KOPT-K1 (cell line): ENCODE measurements at regions not wholly inside any gene's neighbourhood (a gene's known extent, or its start where the extent isn't known, plus 50 kb on each side); places are given as distances from the start of the nearest gene placed in this dataset.

Experiments used
- H3K27ac ChIP-seq: fragments of 200-600 bp; sonication (generic); 2 replicates; pipeline ENCODE4 v1.5.1; 2016; ENCODE audit warnings: antibody characterized with exemption, mild to moderate bottlenecking, low read depth, low read length; ENCODE audit not compliant: poor library complexity, severe bottlenecking
- H3K36me3 ChIP-seq: fragments of 200-600 bp; sonication (generic); 2 replicates; pipeline ENCODE4 v1.5.1; 2017; ENCODE audit warnings: antibody characterized with exemption, mild to moderate bottlenecking, low read length, moderate library complexity; ENCODE audit not compliant: insufficient read depth
- H3K9me3 ChIP-seq: fragments of 200-600 bp; sonication (generic); 2 replicates; pipeline ENCODE4 v1.5.1; 2017; ENCODE audit warnings: antibody characterized with exemption, low read length, mild to moderate bottlenecking; ENCODE audit not compliant: insufficient read depth, poor library complexity, severe bottlenecking

GRCh38 chr1:234885601-234886000, 243.0 kb downstream of the TOMM20 start:
- H3K36me3 ChIP-seq: no peaks in the 10 kb centered on the region
- H3K9me3 ChIP-seq: no peaks in the 10 kb centered on the region
- no peak overlapping the region for H3K27ac ChIP-seq

GRCh38 chr1:234884701-234885100, 243.9 kb downstream of the TOMM20 start:
- no peaks in the 10 kb centered on the region for H3K9me3 ChIP-seq
- no peak overlapping the region for H3K27ac ChIP-seq
- no peaks in the 10 kb centered on the region for H3K36me3 ChIP-seq

- Histone ChIP-seq H3K9me3 (no peaks in the 10 kb centered on the region), H3K36me3 (no peaks in the 10 kb centered on the region), H3K27ac (no peak overlapping the region)
Measured at GRCh38 chr1:234884006-234884405, 244.6 kb downstream of the TOMM20 start.

GRCh38 chr1:234882898-234883297, 245.7 kb downstream of the TOMM20 start:
- Histone ChIP-seq H3K9me3 (no peaks in the 10 kb centered on the region), H3K27ac (peak overlapping the region; percentile 10), H3K36me3 (no peaks in the 10 kb centered on the region)

- peak overlapping the region; percentile 10 for H3K27ac ChIP-seq
- no peaks in the 10 kb centered on the region for H3K9me3 ChIP-seq
- no peaks in the 10 kb centered on the region for H3K36me3 ChIP-seq
Measured at GRCh38 chr1:234881893-234882771, 246.5 kb downstream of the TOMM20 start.

- Histone ChIP-seq H3K27ac (peak overlapping the region; percentile 40), H3K9me3 (no peaks in the 10 kb centered on the region), H3K36me3 (no peaks in the 10 kb centered on the region)
Measured at GRCh38 chr1:234879147-234880080, 249.2 kb downstream of the TOMM20 start.

- no peak overlapping the region for H3K27ac ChIP-seq
- no peaks in the 10 kb centered on the region for H3K9me3 ChIP-seq
- H3K36me3 ChIP-seq: no peaks in the 10 kb centered on the region
Measured at GRCh38 chr1:234878288-234878687, 250.3 kb downstream of the TOMM20 start.

- H3K9me3 ChIP-seq: no peaks in the 10 kb centered on the region
- no peak overlapping the region for H3K27ac ChIP-seq
- no peaks in the 10 kb centered on the region for H3K36me3 ChIP-seq
Measured at GRCh38 chr1:234877761-234878160, 250.9 kb downstream of the TOMM20 start.

- H3K9me3 ChIP-seq: no peaks in the 10 kb centered on the region
- H3K27ac ChIP-seq: no peak overlapping the region
- no peaks in the 10 kb centered on the region for H3K36me3 ChIP-seq
Measured at GRCh38 chr1:234875953-234876855, 252.4 kb downstream of the TOMM20 start.

GRCh38 chr1:234875328-234875952, 253.2 kb downstream of the TOMM20 start:
- Histone ChIP-seq H3K27ac (no peak overlapping the region), H3K9me3 (no peaks in the 10 kb centered on the region), H3K36me3 (no peaks in the 10 kb centered on the region)

GRCh38 chr1:234874291-234875288, 254.0 kb downstream of the TOMM20 start:
- no peaks in the 10 kb centered on the region for H3K36me3 ChIP-seq
- no peak overlapping the region for H3K27ac ChIP-seq
- H3K9me3 ChIP-seq: no peaks in the 10 kb centered on the region

GRCh38 chr1:234871710-234872271, 256.8 kb downstream of the TOMM20 start:
- no peak overlapping the region for H3K27ac ChIP-seq

More at GRCh38 chr1:234871710-234872271, 256.8 kb downstream of the TOMM20 start:
- no peaks in the 10 kb centered on the region for H3K36me3 ChIP-seq
- H3K9me3 ChIP-seq: no peaks in the 10 kb centered on the region
